ENCODE measurements at regions not wholly inside any gene's neighbourhood (a gene's known extent, or its start where the extent isn't known, plus 50 kb on each side); places are given as distances from the start of the nearest gene placed in this dataset.

- TF ChIP-seq EZH2phosphoT487 (IDR thresholded peaks at IDR 0.05; ENCODE audit: borderline replicate concordance, low read length), result no peak
- TF ChIP-seq, protein P1, sequence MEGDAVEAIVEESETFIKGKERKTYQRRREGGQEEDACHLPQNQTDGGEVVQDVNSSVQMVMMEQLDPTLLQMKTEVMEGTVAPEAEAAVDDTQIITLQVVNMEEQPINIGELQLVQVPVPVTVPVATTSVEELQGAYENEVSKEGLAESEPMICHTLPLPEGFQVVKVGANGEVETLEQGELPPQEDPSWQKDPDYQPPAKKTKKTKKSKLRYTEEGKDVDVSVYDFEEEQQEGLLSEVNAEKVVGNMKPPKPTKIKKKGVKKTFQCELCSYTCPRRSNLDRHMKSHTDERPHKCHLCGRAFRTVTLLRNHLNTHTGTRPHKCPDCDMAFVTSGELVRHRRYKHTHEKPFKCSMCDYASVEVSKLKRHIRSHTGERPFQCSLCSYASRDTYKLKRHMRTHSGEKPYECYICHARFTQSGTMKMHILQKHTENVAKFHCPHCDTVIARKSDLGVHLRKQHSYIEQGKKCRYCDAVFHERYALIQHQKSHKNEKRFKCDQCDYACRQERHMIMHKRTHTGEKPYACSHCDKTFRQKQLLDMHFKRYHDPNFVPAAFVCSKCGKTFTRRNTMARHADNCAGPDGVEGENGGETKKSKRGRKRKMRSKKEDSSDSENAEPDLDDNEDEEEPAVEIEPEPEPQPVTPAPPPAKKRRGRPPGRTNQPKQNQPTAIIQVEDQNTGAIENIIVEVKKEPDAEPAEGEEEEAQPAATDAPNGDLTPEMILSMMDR (IDR thresholded peaks at IDR 0.05; ENCODE audit: low read depth, low read length, poor library complexity, severe bottlenecking), result no peak
- Histone ChIP-seq H3K4me2 (ENCODE audit: low read length) (no peak overlapping the region), H3F3A (ENCODE audit: control insufficient read depth, insufficient read depth) (no peaks in the 10 kb centered on the region), H3K9me2 (replicated peaks; ENCODE audit: control insufficient read depth, low read length) (no peaks in the 10 kb centered on the region), H3K9me3 (ENCODE audit: control insufficient read depth, insufficient read depth, low read length) (no peaks in the 10 kb centered on the region; the same call in 1 of the 2 replicates), H4K20me1 (ENCODE audit: control insufficient read depth, insufficient read depth, low read depth, low read length) (no peaks in the 10 kb centered on the region), H3K36me3 (ENCODE audit: control insufficient read depth, low read length) (no peaks in the 10 kb centered on the region), H3K79me2 (ENCODE audit: control insufficient read depth, low read length) (no peaks in the 10 kb centered on the region), H3K27me3 (ENCODE audit: control insufficient read depth, low read length) (no peaks in the 10 kb centered on the region), H3K4me3 (ENCODE audit: low read length) (no peak overlapping the region), H3K27ac (ENCODE audit: low read depth, low read length) (no peak overlapping the region), H3K4me1 (ENCODE audit: control insufficient read depth, low read length) (no peaks in the 10 kb centered on the region)
These were observed 285.6 kb downstream of the SHOX start for GRCh38 chrX:916230-916599.

- no peaks in the 10 kb centered on the region for H3K79me2 ChIP-seq (ENCODE audit: control insufficient read depth, low read length)
- H4K20me1 ChIP-seq (ENCODE audit: control insufficient read depth, insufficient read depth, low read depth, low read length), result no peaks in the 10 kb centered on the region
- no peaks in the 10 kb centered on the region for H3F3A ChIP-seq (ENCODE audit: control insufficient read depth, insufficient read depth)
- no peak overlapping the region for H3K4me2 ChIP-seq (ENCODE audit: low read length)
- no peaks in the 10 kb centered on the region for H3K9me2 ChIP-seq (replicated peaks; ENCODE audit: control insufficient read depth, low read length)
- H3K4me3 ChIP-seq (ENCODE audit: low read length), result no peak overlapping the region
- no peaks in the 10 kb centered on the region for H3K36me3 ChIP-seq (ENCODE audit: control insufficient read depth, low read length)
- H3K27me3 ChIP-seq (ENCODE audit: control insufficient read depth, low read length), result no peaks in the 10 kb centered on the region
- H3K9me3 ChIP-seq (ENCODE audit: control insufficient read depth, insufficient read depth, low read length), result no peaks in the 10 kb centered on the region; the same call in 1 of the 2 replicates
- TF ChIP-seq, protein P1 (IDR thresholded peaks at IDR 0.05; ENCODE audit: low read depth, low read length, poor library complexity, severe bottlenecking), result no peak
- no peak overlapping the region for H3K27ac ChIP-seq (ENCODE audit: low read depth, low read length)
- H3K4me1 ChIP-seq (ENCODE audit: control insufficient read depth, low read length), result no peaks in the 10 kb centered on the region
These were observed 285.0 kb downstream of the SHOX start for GRCh38 chrX:915427-916229.

DNA sequence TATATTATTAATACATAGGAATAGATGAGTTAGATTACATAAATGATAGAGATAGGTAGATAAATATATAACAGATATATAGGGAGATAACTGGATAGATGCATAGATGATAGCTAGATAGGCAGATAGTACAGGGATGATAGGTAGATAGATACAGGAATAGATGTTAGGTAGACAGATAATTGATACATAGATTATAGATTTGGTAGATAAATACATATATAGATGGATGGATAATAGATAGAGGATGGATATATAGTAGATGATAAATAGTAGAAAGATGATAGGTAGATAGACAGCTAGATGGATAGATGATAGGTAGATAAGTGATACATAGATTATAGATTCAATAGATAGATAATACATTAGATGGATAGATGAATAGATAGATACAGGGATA lies 283.6 kb downstream of the SHOX start:
- no peak overlapping the region for H3K4me2 ChIP-seq (ENCODE audit: low read length)
- no peaks in the 10 kb centered on the region for H3F3A ChIP-seq (ENCODE audit: control insufficient read depth, insufficient read depth)
- no peak overlapping the region for H3K27ac ChIP-seq (ENCODE audit: low read depth, low read length)
- H3K36me3 ChIP-seq (ENCODE audit: control insufficient read depth, low read length), result no peaks in the 10 kb centered on the region
- no peaks in the 10 kb centered on the region for H3K4me1 ChIP-seq (ENCODE audit: control insufficient read depth, low read length)
- H4K20me1 ChIP-seq (ENCODE audit: control insufficient read depth, insufficient read depth, low read depth, low read length), result no peaks in the 10 kb centered on the region
- no peak for TF ChIP-seq EZH2phosphoT487 (IDR thresholded peaks at IDR 0.05; ENCODE audit: borderline replicate concordance, low read length)
- TF ChIP-seq, protein P1 (IDR thresholded peaks at IDR 0.05; ENCODE audit: low read depth, low read length, poor library complexity, severe bottlenecking), result no peak
- no peaks in the 10 kb centered on the region for H3K27me3 ChIP-seq (ENCODE audit: control insufficient read depth, low read length)
- H3K9me3 ChIP-seq (ENCODE audit: control insufficient read depth, insufficient read depth, low read length), result no peaks in the 10 kb centered on the region; the same call in 1 of the 2 replicates
- no peak overlapping the region for H3K4me3 ChIP-seq (ENCODE audit: low read length)
- no peaks in the 10 kb centered on the region for H3K9me2 ChIP-seq (replicated peaks; ENCODE audit: control insufficient read depth, low read length)
- H3K79me2 ChIP-seq (ENCODE audit: control insufficient read depth, low read length), result no peaks in the 10 kb centered on the region

Data from DOHH2 (cell line).